GM12865 (cell line): ENCODE measurements at regions not wholly inside any gene's neighbourhood (a gene's known extent, or its start where the extent isn't known, plus 50 kb on each side); places are given as distances from the start of the nearest gene placed in this dataset.

Experiments used
- DNase-seq: peaks from one replicate; pipeline ENCODE4 v3.0.0; 2010; ENCODE audit warnings: low read depth
- H3K4me3 ChIP-seq: 2 replicates; pipeline ENCODE4 v1.5.1; 2011; ENCODE audit warnings: mild to moderate bottlenecking, low read depth, low read length, control low read depth
- TF ChIP-seq, protein P1 (sequence below): IDR thresholded peaks from 2 replicates; pipeline ENCODE4 v1.5.1; 2011; ENCODE audit warnings: low read length, control low read depth, low read depth, inconsistent platforms; ENCODE audit not compliant: insufficient read depth; ENCODE audit errors: missing control alignments

DNA sequence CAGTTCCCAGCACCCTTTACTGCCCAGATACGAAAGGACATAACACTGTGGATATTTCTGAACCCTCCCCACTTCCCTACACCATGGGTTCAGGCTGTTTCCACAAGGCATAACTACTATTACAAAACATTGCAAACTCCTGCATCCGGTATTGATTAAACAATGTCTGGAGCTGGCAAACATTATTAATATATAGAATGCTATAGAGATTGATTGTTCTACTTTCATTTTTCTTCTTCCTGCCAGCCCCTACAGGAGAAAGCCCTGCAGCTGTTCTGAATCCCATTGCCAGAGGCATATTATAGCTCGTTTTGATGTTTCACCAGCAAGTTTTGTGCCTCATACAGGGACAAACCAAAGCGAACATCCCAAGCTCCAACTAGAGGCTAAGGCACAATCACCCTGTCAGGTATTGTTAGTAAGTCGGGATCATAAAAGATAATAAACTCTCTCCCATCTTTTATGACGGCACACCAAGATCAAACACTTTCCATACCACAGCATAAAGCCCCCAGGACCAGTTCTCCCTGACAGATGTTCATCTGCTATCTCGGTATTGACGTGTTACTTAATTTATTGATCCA lies 331.1 kb upstream of the NT5E start:
- DNase-seq = no peak
- H3K4me3 ChIP-seq = no peak overlapping the region
- TF ChIP-seq, protein P1, sequence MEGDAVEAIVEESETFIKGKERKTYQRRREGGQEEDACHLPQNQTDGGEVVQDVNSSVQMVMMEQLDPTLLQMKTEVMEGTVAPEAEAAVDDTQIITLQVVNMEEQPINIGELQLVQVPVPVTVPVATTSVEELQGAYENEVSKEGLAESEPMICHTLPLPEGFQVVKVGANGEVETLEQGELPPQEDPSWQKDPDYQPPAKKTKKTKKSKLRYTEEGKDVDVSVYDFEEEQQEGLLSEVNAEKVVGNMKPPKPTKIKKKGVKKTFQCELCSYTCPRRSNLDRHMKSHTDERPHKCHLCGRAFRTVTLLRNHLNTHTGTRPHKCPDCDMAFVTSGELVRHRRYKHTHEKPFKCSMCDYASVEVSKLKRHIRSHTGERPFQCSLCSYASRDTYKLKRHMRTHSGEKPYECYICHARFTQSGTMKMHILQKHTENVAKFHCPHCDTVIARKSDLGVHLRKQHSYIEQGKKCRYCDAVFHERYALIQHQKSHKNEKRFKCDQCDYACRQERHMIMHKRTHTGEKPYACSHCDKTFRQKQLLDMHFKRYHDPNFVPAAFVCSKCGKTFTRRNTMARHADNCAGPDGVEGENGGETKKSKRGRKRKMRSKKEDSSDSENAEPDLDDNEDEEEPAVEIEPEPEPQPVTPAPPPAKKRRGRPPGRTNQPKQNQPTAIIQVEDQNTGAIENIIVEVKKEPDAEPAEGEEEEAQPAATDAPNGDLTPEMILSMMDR = no peak

DNA sequence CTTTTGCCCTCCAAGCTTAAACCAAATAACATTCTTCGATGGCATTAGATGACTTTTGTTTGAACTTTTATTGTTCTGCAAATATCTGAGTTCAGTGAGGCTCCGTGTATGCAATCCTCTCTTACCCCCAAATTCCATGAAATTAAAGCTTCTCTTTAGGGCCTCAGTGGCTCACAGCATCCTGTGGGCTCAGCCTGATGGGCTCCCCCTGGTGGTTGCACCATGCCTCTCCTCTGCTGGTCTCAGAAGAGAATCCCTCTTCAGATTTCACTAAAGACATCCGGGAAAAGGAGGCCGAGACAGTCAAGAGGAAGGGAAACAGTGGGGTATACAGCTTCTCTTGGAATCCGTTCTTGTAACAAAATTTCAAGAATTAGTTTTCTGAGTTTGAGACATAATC lies 331.6 kb upstream of the NT5E start:
- H3K4me3 ChIP-seq = no peak overlapping the region
- no peak for DNase-seq
- TF ChIP-seq, protein P1 = no peak

- TF ChIP-seq, protein P1 = no peak
- no peak overlapping the region for H3K4me3 ChIP-seq
- DNase-seq = no peak
These were observed 333.4 kb upstream of the NT5E start for GRCh38 chr6:85116475-85116874.

GRCh38 chr6:85115876-85116275 lies 334.0 kb upstream of the NT5E start:
- H3K4me3 ChIP-seq = no peak overlapping the region
- DNase-seq = no peak
- TF ChIP-seq, protein P1 = no peak

DNA sequence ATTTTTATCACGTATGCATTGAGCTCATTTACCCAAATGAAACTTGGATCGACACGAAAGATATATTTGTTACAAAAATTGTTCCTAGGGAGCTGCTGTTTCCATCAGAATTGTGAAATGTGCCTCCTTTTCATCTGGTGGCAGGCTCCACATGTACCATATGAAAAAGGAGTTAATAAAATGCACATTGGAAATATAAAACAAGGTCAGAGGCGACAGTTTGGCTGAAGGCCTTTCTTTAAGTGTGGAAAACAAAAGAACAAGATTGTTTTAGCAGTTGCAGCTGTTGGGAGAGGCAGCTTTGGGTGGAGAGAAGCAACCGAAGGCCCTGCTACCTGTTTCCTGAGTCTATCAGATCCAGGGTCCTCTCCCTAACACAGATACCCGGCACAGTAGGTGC lies 334.5 kb upstream of the NT5E start:
- H3K4me3 ChIP-seq = no peak overlapping the region
- no peak for DNase-seq
- TF ChIP-seq, protein P1 = no peak

GRCh38 chr6:85114581-85114935 lies 335.3 kb upstream of the NT5E start:
- no peak overlapping the region for H3K4me3 ChIP-seq
- DNase-seq = no peak
- TF ChIP-seq, protein P1 = no peak

DNA sequence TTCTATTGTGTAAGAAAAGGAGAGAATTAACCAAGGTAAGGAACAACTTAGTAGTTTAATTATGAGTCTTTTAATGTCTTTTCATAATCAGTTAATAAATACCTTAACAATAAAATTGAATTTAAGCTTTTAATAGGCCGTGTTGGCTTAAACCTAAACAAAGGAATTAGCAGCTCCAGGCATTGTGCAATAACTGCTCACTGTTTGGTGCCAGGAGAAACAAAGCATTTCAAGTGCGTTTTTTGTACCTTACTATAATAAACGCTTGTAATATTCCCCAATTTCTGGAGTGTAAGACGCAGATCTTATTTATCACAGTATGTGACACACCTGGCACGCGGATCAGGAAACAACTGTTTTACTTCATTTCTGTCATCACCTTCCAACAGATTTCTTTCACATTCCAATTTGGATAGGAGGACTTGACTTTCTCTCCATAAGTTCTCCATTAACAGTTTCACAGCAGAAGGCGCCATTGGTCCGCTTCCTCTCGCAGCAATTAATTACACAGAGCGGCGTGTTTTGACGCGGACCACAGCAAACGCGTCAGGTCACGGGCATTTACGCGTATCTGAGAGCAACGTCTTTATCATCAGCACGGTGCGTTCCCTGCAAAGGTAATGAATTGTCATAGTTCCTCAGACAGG lies 335.8 kb upstream of the NT5E start:
- no peak for DNase-seq
- H3K4me3 ChIP-seq = no peak overlapping the region
- TF ChIP-seq, protein P1 = no peak
